GM21619 (cell line): ENCODE measurements at regions not wholly inside any gene's neighbourhood (a gene's known extent, or its start where the extent isn't known, plus 50 kb on each side); places are given as distances from the start of the nearest gene placed in this dataset.

Source experiments
- ATAC-seq: cut with Tn5 transposase; IDR thresholded peaks from one replicate; pipeline ENCODE4 v1.9.1; 2021; ENCODE audit not compliant: unreplicated experiment

DNA sequence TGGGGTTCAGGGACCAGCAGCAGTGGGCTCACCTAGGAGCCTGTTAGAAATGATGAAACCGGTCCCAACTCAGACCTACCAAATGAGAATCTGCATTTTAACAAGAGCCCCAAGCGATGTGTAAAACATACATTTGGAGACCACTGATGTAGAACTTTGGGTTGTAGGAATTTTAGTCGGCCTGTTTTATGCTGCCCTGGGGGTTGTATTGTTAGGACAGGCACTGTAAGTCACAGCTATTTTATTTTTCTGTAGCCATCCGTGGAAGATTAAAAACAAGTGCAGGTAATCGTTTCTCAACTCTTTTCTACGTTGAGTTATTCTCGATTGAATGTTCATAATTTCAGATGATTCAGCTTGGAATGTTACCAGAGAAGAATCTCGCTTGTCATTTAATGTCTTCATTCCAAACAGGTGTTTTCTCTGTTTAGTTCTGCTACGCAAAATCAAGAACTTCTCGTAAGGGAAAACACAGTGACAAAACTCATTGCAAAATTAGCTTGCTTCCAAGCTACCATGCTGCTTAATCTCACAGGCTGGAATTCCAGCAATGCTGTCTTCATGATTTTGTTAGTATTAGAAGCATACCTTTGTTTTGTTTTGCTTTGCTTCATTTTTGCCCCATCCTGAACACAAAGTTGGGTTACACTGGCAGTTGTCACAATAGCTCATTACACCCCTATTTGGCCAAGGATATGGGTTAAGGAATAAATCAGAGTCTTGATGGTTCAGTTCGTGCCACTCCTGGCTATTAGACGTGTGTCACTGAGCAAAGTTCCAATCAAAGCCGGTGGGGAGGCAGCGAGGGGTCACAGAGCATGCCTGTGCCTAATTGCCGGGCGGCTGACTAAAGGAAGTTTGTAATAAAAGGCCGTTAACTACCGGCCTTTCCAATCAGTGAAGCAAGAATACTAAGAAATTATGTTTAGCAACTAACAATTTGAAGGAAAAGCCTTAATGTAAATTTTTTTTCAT is 676.9 kb downstream of the GATA3 start:
- no peak for ATAC-seq

DNA sequence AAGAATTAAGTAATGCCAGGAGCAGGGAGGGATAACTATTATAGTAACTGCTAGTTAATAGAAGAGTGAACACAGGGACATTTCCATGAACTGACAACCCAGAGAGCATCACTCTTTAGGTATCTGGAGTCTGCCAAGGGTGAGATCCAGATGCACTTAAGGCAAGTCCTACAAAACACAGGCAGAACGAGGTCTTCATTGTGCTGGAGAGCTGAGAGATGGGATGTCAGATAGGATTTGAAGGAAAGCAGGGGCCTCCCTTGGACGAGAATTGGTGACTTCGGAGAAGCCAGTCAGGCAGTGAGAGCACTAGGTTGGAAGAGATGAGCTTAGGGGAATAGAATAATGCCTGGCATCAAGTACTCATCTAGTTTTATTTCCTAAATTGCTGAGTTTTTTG is 684.5 kb downstream of the GATA3 start:
- no peak for ATAC-seq

DNA sequence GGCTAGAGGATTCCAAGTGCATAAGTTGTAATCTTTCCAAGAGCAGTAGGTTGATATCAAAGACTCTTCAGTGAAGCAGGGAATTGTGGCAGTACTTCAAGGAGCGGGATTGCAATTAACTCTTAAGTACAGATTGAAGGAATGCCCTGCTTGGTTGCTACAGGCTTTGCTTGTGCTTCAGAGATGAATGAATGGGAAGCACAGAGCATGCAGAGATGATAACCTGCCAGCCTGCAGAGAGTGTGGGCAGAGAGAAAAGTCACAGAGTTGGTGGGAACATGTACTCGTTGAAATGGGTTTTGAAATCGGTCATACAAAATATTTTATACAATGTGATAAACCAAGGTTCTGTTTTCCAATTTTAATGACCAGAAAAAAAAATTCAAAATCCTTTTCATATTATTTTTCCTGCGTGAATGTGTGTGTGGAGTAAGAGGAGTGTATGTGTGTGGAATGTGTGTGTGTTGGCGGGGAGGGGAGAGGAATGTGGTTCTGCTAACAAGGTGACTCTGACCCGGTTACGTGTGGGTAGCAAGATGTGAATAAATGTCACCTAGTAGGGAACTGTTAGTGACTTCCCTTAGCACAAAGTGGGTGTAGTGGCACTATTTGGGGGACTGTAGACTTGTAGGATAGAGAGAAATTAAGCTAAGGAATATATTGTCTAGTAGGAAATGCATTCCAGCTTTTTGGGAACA is 697.8 kb downstream of the GATA3 start:
- no peak for ATAC-seq

DNA sequence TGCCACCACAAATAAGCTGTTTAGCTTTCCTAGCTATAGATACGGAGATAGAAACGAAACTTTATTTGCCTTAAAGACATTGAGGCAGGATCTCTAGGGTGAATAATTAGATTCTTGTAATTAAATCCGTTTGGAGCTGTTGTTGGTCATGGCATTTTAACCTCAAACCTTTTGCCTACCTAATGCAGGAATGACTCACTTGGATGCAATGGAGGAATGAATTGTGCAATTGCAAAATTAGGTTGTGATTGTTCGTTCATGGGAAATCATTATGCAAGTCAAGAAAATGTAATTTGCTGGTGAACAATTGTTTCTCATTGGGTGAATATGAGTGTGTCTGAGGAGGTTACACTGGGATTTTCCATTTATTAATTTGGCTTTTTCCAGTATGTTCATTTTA is 703.5 kb downstream of the GATA3 start:
- no peak for ATAC-seq

DNA sequence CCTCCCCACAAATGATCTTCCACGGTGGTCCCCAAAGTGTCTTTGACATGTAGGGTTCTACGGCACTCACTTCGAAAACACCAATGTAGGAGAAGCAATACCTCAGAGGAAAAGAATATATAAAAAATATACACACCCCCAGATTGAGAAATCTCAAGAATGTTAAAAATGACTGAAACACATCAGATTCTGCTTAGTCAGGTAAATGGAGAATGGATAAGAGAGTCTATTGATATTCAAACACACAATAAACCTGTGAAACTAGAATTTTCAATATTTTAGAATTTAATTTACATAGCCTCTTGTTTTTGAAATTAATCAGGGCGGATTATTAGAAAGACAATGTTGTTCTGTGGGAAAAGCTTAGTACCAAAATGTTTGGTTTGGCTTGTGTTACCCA is 712.4 kb downstream of the GATA3 start:
- ATAC-seq = no peak

DNA sequence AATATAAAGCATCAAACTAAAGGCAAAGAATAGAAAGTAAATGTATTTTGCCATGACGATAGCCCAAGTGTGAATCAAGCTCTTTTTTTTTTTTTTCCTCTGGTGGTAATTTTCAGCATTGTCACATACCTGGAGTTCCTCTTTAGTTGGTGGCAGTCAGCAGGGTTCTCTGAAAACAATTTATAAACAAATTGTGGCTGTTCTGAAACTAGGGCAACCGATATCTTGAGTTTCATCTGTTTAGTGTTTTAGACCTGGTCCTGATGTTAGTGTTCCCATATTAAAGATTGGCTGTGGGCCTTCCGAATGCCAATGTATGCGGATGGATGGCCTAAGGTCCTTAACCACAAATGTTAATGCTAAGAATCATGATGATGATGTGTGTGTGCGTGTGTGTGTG is 713.1 kb downstream of the GATA3 start:
- ATAC-seq = no peak

DNA sequence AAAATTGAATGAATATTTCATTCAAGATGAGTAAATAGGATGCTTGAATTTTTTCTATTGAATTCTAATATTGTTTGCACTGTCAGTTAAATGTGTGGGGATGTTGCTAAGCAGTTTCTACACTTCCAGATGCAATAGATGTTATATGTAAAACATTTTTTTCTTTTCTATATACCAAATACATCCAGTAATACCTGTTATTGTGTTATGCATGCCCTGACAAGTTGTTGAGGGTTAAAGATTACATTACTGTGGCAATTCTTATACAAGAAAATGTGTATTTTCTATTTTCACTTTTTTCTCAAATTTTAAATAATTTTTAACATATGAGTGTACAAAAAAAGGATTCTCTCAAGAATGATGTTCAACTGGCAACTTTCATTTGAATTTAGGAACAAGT is 713.9 kb downstream of the GATA3 start:
- no peak for ATAC-seq

DNA sequence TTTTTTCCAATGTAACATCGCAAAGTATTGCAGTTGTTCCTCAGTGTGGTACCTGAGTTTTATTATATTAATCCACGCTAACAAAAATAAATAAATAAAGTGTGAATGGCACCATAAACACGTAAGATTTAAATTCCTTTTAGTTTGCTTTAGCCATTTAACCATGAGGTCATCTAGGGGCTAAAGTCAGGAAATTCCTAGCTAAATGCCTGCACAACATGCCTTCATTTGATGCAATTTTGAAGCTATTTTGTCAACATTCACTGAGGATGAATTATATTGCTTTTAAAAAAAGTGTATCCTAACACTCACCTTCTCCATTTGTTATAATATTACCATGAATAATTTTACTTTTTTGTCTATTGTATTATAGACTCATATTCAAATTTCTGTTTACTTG is 714.4 kb downstream of the GATA3 start:
- no peak for ATAC-seq

DNA sequence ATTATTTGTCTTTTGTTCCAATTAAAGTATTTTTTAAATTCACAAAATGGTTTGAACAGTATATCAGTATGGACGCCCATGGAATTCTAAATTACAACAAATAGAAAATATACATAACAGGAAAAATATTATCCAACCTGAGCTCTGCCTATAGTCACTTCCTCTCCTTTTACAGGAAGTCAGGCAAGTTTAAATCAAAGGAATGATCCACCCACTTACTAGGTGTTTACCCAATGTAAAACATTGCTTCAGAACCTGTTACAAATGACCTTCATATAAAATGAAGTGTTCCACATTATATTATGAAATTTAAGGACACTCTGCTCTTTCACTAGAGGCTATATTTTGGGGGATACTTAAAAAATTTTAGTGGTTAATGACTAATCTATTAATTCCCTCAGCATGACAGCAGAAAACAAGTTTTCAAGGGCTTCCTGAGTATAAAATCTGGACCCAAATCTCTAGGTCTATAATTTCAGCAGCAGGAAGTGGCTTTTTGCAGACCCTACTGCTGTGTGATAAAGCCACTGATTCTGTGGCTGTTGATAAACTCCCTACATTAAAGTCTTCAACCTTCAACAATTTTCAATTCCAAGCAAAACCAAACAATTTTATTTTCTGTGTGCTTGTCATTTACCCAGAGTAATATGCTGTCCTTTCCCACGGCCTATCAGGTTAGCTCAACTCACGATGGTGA is 722.6 kb downstream of the GATA3 start:
- ATAC-seq = no peak

DNA sequence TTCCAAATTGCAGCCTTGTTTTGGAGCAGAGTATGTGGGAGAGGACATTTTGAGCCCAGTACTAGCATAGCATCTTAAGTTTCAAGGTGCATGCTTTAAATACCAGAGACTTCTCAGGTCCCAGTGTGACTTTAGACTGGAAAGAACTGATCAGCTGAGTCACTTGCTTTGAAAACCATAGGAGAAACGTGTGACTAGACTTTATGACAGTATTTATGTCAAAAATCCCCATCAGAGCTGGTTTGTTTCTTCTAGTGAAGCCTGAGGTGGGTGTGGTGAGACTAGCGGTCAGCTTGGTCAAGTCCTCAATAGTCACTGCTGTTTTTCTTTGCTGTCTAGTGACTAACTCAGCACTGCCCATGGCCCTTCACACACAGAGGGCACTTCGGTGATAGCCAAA is 724.2 kb downstream of the GATA3 start:
- no peak for ATAC-seq

DNA sequence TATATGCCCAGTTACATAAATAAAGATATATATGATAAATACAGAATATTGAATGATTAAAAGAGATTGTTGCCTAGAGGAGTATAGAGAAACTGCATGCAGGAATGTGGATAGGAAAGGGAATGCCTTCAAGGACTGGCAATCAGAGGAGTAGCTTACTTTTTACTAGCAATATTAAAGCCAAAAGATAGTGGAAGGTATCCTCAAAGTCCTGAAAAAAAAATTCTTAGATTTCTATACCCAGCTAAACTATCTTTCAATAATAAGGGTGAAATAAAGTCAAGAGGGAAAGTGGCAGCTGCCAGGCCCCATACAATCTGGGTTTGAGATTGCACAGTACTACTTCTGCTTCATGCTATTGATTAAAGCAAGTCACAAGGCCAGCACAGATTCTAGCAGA is 733.2 kb downstream of the GATA3 start:
- ATAC-seq = no peak

DNA sequence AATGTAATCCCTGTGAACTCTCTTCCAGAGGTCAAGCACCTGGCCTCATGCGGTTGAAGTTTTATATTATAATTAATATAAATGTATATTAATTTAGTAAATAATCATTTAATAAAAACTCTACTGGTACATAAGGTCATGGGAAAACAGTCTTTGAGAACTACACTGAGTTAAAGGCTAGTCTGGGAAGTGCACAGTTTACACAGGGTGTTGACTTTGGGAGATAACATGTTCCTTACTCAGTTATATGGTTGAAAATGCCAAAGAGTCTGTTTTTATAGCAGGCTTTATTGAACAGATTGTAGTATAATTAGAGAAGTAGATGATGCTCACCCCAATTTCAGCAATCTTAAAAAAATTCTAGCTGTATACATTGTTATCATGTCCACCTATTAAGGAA is 735.9 kb downstream of the GATA3 start:
- ATAC-seq = no peak

DNA sequence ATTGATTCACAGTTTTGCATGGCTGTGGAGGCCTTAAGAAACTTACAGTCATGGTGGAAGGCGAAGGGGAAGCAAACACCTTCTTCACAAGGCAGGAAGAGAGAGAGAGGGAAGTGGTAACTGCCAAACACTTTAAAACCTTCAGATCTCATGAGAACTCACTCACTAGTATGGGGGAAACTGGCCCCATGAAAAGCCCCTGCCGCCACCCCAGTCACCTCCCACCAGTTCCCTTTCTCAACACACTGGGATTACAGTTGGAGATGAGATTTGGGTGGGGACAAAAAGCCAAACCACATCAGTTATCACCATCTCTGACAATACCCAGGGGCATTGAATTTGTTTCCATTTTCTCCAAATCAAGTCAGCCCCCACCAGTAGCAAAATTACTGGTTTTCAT is 740.4 kb downstream of the GATA3 start:
- no peak for ATAC-seq

DNA sequence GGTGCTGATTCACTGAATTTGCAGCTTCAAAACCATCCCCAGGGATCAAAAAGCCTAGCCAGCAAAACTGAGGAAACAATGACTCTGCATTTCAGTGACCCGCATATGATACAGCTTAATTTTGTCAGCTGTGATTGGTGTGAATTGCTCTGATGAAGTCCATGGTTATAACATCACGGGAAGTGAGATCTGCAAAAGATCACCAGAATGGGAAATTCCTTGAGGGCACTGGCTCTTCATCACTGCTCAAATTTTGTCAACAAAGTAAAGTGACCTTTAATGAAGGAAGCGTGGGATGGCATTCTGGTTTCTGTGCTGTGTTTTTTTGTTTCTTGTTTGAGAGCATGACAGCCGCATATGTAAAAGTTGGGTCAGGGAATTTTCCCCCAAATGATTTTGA is 745.9 kb downstream of the GATA3 start:
- ATAC-seq = no peak

DNA sequence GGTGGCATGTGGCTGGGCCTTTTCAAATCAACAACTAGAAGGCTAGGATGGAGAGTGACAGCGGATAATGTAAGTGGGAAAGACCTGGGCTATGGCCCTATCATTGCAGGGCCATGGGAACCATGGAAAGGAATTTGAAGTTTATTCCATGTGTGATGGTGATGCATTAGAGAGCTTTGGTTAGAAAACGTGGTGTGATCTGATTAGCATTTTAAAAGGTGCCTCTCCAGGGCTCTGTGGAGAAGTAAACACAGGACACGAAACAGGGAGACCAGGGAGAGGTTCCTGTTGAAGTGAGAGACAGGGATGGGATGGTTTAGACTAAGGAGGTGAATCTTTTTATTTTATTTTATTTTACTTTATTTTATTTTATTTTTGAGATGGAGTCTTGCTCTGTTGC is 749.5 kb downstream of the GATA3 start:
- no peak for ATAC-seq

DNA sequence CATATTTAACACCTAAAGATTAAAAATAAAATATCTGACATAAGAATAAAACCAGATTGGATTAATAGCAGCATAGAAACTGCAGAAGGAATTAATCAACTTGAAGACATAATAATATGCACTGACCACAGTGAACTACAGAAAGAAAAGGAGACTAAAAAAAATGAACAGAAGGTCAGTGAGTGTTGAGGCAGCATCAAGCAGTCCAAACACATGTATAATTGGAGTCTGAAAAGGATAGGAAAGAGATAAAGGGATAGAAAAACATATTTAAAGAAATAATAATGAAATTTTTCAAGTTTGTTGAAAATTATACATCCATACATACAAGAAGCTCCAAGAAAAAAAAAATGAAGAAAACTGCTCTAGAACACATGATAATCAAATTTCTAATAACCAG is 756.2 kb downstream of the GATA3 start:
- ATAC-seq = no peak

DNA sequence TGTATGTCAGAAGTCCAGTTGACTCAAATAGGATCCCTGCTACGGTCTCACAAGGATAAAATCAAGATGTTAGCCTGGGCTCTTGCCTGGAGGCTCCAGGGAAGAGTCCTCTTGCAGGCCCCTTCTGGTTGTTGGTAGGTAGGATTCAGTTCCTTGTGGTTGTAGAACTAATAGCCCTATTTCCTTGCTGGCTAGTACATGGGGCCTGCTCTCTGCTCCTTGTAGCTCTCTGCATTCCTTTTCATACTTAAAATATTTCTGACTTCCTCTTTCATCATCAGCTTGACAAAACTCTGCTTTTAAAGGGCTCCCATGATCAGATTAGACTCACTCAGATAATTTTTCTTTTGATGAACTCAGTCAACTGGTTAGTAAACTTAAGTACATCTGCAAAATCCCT is 756.7 kb downstream of the GATA3 start:
- ATAC-seq = no peak

DNA sequence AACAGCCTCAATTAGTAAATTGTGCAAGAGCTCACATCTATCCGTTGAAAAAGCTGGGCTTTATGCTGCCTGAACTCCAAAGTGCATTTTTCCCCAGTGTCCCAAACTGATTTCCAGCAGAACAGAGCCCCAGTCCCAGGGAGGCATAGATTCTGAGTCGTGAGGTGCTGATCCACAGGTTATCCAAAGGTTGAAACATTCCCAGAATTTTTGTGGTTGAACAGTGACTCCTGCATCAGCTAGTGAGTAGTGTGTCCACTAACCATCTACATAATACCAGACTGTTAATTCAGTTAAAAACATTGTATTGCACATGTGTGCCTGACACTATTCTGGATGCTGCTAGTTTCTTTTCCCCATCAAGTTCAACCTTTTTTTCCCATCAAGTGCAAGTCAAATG is 761.5 kb downstream of the GATA3 start:
- no peak for ATAC-seq

DNA sequence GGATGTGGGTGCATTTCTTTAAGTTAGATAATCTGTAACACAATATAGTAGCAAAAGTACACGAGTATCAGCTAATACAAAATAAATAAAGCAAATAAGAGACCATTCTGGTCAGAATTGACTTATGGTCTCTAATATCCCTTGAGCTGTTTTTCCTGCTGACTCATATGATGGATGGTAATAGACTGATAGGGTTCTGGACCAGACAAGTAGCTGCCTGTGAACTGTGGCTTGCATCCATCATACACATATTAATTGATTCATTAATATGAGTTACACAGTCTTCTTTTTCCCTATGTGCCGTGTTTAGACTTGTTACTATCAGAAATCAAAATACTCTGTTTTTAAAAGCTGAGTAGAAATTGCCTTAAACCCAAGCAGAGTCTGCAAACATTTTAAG is 762.8 kb downstream of the GATA3 start:
- no peak for ATAC-seq

DNA sequence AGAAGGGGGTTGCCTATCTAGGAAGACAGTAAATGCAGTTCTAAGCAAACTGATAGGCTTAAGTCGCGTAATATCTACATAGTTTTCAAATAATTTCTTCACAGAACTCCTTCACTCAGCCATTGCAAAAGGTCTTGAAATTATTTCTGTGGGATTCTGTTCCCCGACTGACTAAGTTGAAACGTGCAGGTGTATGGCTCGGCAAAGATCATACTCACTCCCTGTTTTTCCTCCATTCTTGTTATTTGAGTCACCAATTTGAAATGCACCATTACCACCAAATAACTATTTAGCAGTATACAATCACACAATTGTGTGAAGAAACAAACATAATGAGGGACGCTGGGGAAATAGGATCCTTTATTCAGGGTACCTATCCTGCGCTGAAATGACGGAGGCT is 771.1 kb downstream of the GATA3 start:
- ATAC-seq = no peak

DNA sequence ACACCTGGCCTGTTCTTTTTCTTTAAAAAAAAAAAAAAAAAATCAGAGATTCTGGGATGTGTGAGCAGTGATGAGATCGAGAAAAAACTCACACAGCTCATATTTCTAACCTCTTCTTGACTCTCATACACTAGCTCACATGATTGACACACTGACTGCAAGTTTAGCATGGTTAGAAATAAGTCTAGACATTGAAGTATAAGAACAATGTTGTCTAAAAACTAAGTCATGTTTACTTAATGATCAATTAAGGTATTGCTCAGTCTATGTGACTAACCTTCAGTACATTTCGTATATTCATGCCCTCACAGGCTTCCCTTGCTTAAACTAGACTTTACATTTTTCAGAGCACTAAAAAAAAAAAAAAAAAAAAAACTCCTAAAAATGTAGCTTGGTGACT is 775.1 kb downstream of the GATA3 start:
- no peak for ATAC-seq

DNA sequence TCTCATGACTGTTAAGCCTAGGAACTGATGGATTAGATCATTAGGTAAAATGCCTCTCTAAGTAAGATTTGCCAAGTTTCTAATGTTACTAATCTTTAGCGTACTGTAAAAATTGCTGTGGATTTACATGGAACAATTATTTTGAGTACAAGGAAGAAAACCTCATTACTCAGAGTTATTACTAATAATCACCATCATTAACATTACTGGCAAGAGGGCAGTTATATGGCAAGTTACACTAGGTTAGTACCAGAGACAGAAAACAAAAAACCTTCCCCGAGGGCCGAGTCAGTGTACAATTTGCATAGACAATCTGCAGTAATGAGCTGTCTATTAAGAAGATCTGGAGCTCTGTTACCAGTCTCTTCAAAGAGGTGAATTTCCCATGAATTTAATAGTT is 775.6 kb downstream of the GATA3 start:
- no peak for ATAC-seq
